HCT116 (cell line): ENCODE measurements at regions not wholly inside any gene's neighbourhood (a gene's known extent, or its start where the extent isn't known, plus 50 kb on each side); places are given as distances from the start of the nearest gene placed in this dataset.

Source experiments
- ATAC-seq: fragments of 200-7000 bp; cut with Tn5 transposase; 2 replicates; pipeline ENCODE4 v1.9.1; 2020; ENCODE audit warnings: mild to moderate bottlenecking, moderate library complexity
- BruUV-seq: library from RNA; stranded (reverse); fragments of 400-500 nt; replicated peaks from 2 replicates; lab custom pipeline; 2021; lab: Mats Ljungman, UMichigan
- CTCF ChIA-PET: fragments of 300-600 bp; sonication (Branson Sonifier 250); formaldehyde crosslinking; loops from one replicate; lab custom pipeline; 2021; ENCODE audit warnings: antibody characterized with exemption; lab: Charles Lee
- POLR2A ChIA-PET: fragments of 300-600, 350-600 bp; sonication (Branson Sonifier 250); formaldehyde crosslinking; loops from one replicate; lab custom pipeline; 2021; ENCODE audit warnings: antibody characterized with exemption; lab: Charles Lee
- RAD21 ChIA-PET, 2 experiments: fragments of 300-600 bp; sonication (Branson Sonifier 250); formaldehyde crosslinking; loops; one replicate each; lab custom pipeline; 2023; ENCODE audit warnings: low total read pairs in 2 of 2; ENCODE audit not compliant: uncharacterized antibody in 2 of 2, unreplicated experiment in 2 of 2, low non-redundant PET in 1 of 2; lab: Charles Lee
- DNase-seq: peaks from one replicate; pipeline ENCODE4 v3.0.0-alpha.2; 2010; ENCODE audit warnings: low read depth, low spot score
- H2AFZ ChIP-seq: fragments of 200-600 bp; shearing (Covaris generic), sonication (generic); 2 replicates; pipeline ENCODE4 v1.6.1; 2017; ENCODE audit warnings: low read depth, mixed run types, mixed read lengths, antibody characterized with exemption, low read length; ENCODE audit not compliant: poor library complexity, severe bottlenecking
- H3K27ac ChIP-seq: 2 replicates; pipeline ENCODE4 v1.5.1; 2012; ENCODE audit warnings: low read depth, low read length
- H3K27me3 ChIP-seq: fragments of 200-600 bp; sonication (generic); 2 replicates; pipeline ENCODE4 v1.6.1; 2016; ENCODE audit warnings: mixed run types, low read length, mixed read lengths; ENCODE audit not compliant: insufficient read depth
- H3K36me3 ChIP-seq, 2 experiments: fragments of 200-500 bp in 1 of 2; fragments of 200-600 bp in 1 of 2; sonication (Bioruptor generic) in 1 of 2; sonication (generic) in 1 of 2; 2 replicates each; pipeline versions ENCODE4 v1.5.1 to v1.6.1; 2014 to 2016; ENCODE audit warnings: low read length in 2 of 2, inconsistent platforms in 1 of 2, mixed read lengths in 1 of 2, mixed run types in 1 of 2; ENCODE audit not compliant: insufficient read depth in 2 of 2, control insufficient read depth in 1 of 2
- H3K4me1 ChIP-seq, 2 experiments: fragments of 200-600 bp in 1 of 2; sonication (generic) in 1 of 2; 2 replicates each; pipeline versions ENCODE4 v1.5.1 to v1.6.1; 2012 to 2017; ENCODE audit warnings: low read length in 2 of 2, inconsistent platforms in 1 of 2, mild to moderate bottlenecking in 1 of 2, mixed read lengths in 1 of 2, mixed run types in 1 of 2, moderate library complexity in 1 of 2; ENCODE audit not compliant: insufficient read depth in 2 of 2, control insufficient read depth in 1 of 2
- H3K4me2 ChIP-seq: fragments of 200-600 bp; sonication (generic); 2 replicates; pipeline ENCODE4 v1.6.1; 2017; ENCODE audit warnings: mixed run types, low read length, mixed read lengths
- H3K4me3 ChIP-seq, 2 experiments: fragments of 200-600 bp in 1 of 2; sonication (generic) in 1 of 2; replicated peaks in 1 of 2; 2 replicates each; pipeline ENCODE4 v1.5.1; 2011 to 2016; ENCODE audit warnings: low read length in 2 of 2, control low read depth in 1 of 2, low read depth in 1 of 2, mild to moderate bottlenecking in 1 of 2, mixed read lengths in 1 of 2, mixed run types in 1 of 2
- H3K79me2 ChIP-seq: fragments of 200-600 bp; sonication (generic); 2 replicates; pipeline ENCODE4 v1.6.1; 2017; ENCODE audit warnings: mild to moderate bottlenecking, mixed run types, low read length, moderate library complexity, mixed read lengths; ENCODE audit not compliant: insufficient read depth
- H3K9ac ChIP-seq: fragments of 200-600 bp; sonication (generic); 2 replicates; pipeline ENCODE4 v1.6.1; 2016; ENCODE audit warnings: low read length, mixed read lengths
- H3K9me2 ChIP-seq: fragments of 200-600 bp; sonication (generic), shearing (Covaris generic); 2 replicates; pipeline ENCODE4 v1.6.1; 2017; ENCODE audit warnings: mixed run types, mild to moderate bottlenecking, moderate library complexity; ENCODE audit not compliant: insufficient read depth
- H3K9me3 ChIP-seq, 2 experiments: fragments of 200-500 bp in 1 of 2; fragments of 200-600 bp in 1 of 2; sonication (Bioruptor generic) in 1 of 2; sonication (generic) in 1 of 2; 2 replicates each; pipeline ENCODE4 v1.6.1; 2014 to 2017; ENCODE audit warnings: low read length in 2 of 2, mixed read lengths in 2 of 2, inconsistent platforms in 1 of 2, low read depth in 1 of 2, mild to moderate bottlenecking in 1 of 2, mixed run types in 1 of 2, moderate library complexity in 1 of 2; ENCODE audit not compliant: control insufficient read depth in 1 of 2, insufficient read depth in 1 of 2
- H4K20me1 ChIP-seq: fragments of 200-600 bp; sonication (generic), shearing (Covaris generic); 2 replicates; pipeline ENCODE4 v1.6.1; 2017; ENCODE audit warnings: mixed run types, mild to moderate bottlenecking, moderate library complexity; ENCODE audit not compliant: insufficient read depth
- CEBPB ChIP-seq: IDR thresholded peaks from 2 replicates; pipeline ENCODE4 v1.6.1; 2012; ENCODE audit warnings: low read depth
- EZH2phosphoT487 ChIP-seq: fragments of 200-600 bp; IDR thresholded peaks from 2 replicates; pipeline ENCODE4 v1.6.1; 2018; ENCODE audit warnings: antibody characterized with exemption, borderline replicate concordance
- FOSL1 ChIP-seq: IDR thresholded peaks from 2 replicates; pipeline ENCODE4 v1.6.1; 2012; ENCODE audit warnings: low read depth
- JUND ChIP-seq: IDR thresholded peaks from 2 replicates; pipeline ENCODE4 v1.6.1; 2012
- POLR2A ChIP-seq: IDR thresholded peaks from 2 replicates; pipeline ENCODE4 v1.7.0; 2011; ENCODE audit warnings: borderline replicate concordance; ENCODE audit not compliant: insufficient read depth, insufficient read length; ENCODE audit errors: extremely low read depth
- POLR2AphosphoS5 ChIP-seq: IDR thresholded peaks from 2 replicates; pipeline ENCODE4 v1.6.1; 2011; ENCODE audit warnings: mild to moderate bottlenecking, low read depth, low read length, moderate library complexity
- RAD21 ChIP-seq: IDR thresholded peaks from 2 replicates; pipeline ENCODE4 v1.6.1; 2012; ENCODE audit warnings: low read depth, mild to moderate bottlenecking
- ZNF274 ChIP-seq: fragments of 200-500 bp; sonication (Bioruptor generic); IDR thresholded peaks from 2 replicates; pipeline ENCODE4 v1.6.1; 2014; ENCODE audit warnings: mild to moderate bottlenecking, low read depth, low read length, inconsistent platforms
- intact Hi-C: fragments of 100-400 bp; cut with micrococcal nuclease; formaldehyde crosslinking; loops from 2 replicates; pipeline ENCODE4 v1.10.0; 2022
- TF ChIP-seq, protein P1 (sequence below): IDR thresholded peaks from 2 replicates; pipeline ENCODE4 v1.6.1; 2012
- TF ChIP-seq, protein P2 (sequence below): IDR thresholded peaks from 2 replicates; pipeline ENCODE4 v1.6.1; 2011; ENCODE audit warnings: mild to moderate bottlenecking, low read length, moderate library complexity; ENCODE audit not compliant: insufficient replicate concordance; ENCODE audit errors: extremely low read depth

DNA sequence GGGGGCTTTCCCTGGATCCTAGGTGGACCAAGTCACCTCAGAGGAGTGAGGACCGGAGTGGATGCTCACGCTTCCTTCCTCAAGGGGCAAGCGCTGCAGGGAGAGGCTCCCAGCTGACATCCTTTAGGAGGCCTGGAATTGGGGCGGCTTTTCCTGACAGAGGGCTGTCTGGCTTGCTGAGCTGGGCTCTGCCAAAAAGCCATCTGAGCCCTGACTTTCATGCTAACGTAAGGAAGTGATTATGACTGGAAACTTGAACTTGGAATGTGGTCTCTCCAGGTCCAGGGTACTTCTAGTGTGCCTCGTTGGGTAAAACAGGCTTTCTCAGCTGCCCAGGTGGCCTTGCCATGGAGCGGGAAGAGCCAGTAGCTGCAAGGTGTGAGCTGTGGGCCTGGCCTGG lies 268.3 kb upstream of the SPRED2 start (continued):
- TF ChIP-seq, protein P1, sequence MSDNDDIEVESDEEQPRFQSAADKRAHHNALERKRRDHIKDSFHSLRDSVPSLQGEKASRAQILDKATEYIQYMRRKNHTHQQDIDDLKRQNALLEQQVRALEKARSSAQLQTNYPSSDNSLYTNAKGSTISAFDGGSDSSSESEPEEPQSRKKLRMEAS = no peak
- TF ChIP-seq FOSL1 (no peak), RAD21 (no peak), JUND (no peak), ZNF274 (no peak), CEBPB (no peak), EZH2phosphoT487 (no peak), POLR2AphosphoS5 (no peak), POLR2A (no peak)
- TF ChIP-seq, protein P2, sequence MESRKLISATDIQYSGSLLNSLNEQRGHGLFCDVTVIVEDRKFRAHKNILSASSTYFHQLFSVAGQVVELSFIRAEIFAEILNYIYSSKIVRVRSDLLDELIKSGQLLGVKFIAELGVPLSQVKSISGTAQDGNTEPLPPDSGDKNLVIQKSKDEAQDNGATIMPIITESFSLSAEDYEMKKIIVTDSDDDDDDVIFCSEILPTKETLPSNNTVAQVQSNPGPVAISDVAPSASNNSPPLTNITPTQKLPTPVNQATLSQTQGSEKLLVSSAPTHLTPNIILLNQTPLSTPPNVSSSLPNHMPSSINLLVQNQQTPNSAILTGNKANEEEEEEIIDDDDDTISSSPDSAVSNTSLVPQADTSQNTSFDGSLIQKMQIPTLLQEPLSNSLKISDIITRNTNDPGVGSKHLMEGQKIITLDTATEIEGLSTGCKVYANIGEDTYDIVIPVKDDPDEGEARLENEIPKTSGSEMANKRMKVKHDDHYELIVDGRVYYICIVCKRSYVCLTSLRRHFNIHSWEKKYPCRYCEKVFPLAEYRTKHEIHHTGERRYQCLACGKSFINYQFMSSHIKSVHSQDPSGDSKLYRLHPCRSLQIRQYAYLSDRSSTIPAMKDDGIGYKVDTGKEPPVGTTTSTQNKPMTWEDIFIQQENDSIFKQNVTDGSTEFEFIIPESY = no peak

DNA sequence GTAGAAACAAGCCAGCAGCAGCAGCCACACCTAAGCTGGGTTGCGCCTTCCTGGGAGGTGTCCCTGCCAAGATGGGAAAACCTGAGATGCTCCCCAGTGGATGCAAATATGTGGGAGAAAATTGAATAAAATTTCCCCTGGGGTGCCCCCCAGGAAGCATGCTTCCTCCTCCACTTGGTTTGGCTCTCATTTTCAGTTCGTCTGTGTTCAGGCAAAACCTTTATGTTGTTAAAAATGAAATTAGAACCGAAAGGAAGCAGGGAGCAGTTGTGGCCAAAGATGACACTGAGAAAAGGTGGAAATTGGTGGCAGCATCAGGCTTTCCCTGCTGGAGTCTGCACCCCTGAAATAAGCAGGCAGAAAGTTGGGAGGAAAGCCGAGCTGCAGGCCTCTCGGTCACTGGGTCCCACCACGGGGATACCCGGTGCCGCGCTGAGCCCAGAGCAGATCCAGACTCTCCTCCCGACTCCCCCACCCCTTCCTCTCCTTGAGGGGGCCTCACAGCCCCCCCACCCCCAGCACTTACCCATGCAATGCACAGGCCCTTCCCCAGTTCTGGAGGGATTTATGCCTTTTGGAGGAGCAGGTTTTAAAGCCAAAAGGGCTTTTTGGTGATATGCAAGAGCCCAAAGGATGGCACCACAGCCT lies 267.7 kb upstream of the SPRED2 start:
- H3K79me2 ChIP-seq = no peaks in the 10 kb centered on the region
- DNase-seq (no peak), ATAC-seq (no peak)
- peaks cover 25% of the 10 kb centered on the region for H3K27me3 ChIP-seq
- no peak overlapping the region for H3K4me2 ChIP-seq
- H3K9me2 ChIP-seq = no peaks in the 10 kb centered on the region
- RAD21 ChIA-PET = no interaction called here
- no peaks in the 10 kb centered on the region for H3K36me3 ChIP-seq
- no peak overlapping the region for H3K9ac ChIP-seq
- POLR2A ChIA-PET = no interaction called here
- TF ChIP-seq ZNF274 = no peak
- CTCF ChIA-PET = interaction anchor here (1.7 kb wide), 1 partner anchor 11 kb away, joined by 8 read pairs; no protein-coding TSS in a partner anchor
- no peaks in the 10 kb centered on the region for H3K4me1 ChIP-seq
- no peak overlapping the region for H2AFZ ChIP-seq
- H3K9me3 ChIP-seq = no peaks in the 10 kb centered on the region
- no TSS peak for BruUV-seq
- intact Hi-C loops = no loop called here
- H3K27ac ChIP-seq = no peak overlapping the region
- H4K20me1 ChIP-seq = no peaks in the 10 kb centered on the region
- no peak overlapping the region for H3K4me3 ChIP-seq
